ENCODE measurements at regions not wholly inside any gene's neighbourhood (a gene's known extent, or its start where the extent isn't known, plus 50 kb on each side); places are given as distances from the start of the nearest gene placed in this dataset.

DNA sequence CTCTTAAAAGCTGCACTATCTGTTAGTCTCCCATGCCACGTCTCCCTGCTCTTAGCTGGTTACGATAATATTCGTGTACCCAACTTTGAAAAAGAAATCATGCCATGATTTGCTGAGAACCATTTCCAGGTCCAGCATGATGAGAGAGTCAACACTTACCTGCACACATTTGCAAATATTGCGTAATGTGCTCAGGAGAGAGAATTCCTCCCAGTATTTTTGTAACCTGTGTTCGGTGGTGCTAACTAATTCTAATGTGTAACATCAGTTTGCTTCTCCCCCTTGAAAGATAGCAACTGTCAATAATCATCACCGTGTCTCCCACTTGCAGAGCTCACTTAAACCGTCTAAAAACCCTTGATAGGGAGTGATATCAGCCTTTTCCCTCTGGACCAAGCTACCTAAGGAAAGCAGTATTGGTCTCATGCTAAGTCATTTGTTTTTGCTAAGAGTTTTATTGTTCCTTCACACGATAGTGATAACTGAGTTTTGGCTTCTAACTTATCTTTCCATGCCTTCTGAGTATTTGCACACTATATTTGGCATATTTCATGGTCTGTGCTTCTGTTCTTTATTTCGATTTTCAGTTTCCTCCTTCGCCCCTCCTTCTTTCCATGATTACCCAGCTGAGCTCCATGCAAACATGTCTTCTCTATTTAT is 61.1 kb upstream of the IRF2BP2 start (continued):
- TF ChIP-seq, protein P1, sequence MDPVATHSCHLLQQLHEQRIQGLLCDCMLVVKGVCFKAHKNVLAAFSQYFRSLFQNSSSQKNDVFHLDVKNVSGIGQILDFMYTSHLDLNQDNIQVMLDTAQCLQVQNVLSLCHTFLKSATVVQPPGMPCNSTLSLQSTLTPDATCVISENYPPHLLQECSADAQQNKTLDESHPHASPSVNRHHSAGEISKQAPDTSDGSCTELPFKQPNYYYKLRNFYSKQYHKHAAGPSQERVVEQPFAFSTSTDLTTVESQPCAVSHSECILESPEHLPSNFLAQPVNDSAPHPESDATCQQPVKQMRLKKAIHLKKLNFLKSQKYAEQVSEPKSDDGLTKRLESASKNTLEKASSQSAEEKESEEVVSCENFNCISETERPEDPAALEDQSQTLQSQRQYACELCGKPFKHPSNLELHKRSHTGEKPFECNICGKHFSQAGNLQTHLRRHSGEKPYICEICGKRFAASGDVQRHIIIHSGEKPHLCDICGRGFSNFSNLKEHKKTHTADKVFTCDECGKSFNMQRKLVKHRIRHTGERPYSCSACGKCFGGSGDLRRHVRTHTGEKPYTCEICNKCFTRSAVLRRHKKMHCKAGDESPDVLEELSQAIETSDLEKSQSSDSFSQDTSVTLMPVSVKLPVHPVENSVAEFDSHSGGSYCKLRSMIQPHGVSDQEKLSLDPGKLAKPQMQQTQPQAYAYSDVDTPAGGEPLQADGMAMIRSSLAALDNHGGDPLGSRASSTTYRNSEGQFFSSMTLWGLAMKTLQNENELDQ (CRISPR knock-in tag; IDR thresholded peaks at IDR 0.05; ENCODE audit: borderline replicate concordance) = no peak
- TF ChIP-seq RAD21 (CRISPR knock-in tag; IDR thresholded peaks at IDR 0.05) (no peak), ZFP41 (CRISPR knock-in tag; IDR thresholded peaks at IDR 0.05; ENCODE audit: borderline replicate concordance) (no peak), MZF1 (CRISPR knock-in tag; IDR thresholded peaks at IDR 0.05; ENCODE audit: borderline replicate concordance) (no peak), MYNN (CRISPR knock-in tag; IDR thresholded peaks at IDR 0.05; ENCODE audit: low read depth) (no peak), ZNF432 (CRISPR knock-in tag; IDR thresholded peaks at IDR 0.05; ENCODE audit: borderline replicate concordance) (no peak), DPF2 (CRISPR knock-in tag; IDR thresholded peaks at IDR 0.05; ENCODE audit: borderline replicate concordance, low read depth) (no peak), ZNF7 (CRISPR knock-in tag; IDR thresholded peaks at IDR 0.05) (no peak), SOX6 (IDR thresholded peaks at IDR 0.05) (no peak), SOX6 (CRISPR knock-in tag; IDR thresholded peaks at IDR 0.05) (0 out of 2 replicates have a peak, but pooled peaks have one; percentile 46), FOSL2 (CRISPR knock-in tag; IDR thresholded peaks at IDR 0.05) (0 out of 2 replicates have a peak, but pooled peaks have one; percentile 21), EP300 (IDR thresholded peaks at IDR 0.05; ENCODE audit: low read depth in 2 of 2, low read length in 2 of 2) (0 out of 4 replicates have a peak, but pooled peaks of 1 of the 2 experiments have one; percentile 21), EP300 (CRISPR knock-in tag; IDR thresholded peaks at IDR 0.05; ENCODE audit: borderline replicate concordance) (no peak), ELF3 (CRISPR knock-in tag; IDR thresholded peaks at IDR 0.05) (0 out of 2 replicates have a peak, but pooled peaks have one; percentile 23), WIZ (CRISPR knock-in tag; IDR thresholded peaks at IDR 0.05) (no peak), FOXA1 (IDR thresholded peaks at IDR 0.05) (no peak), FOXA1 (CRISPR knock-in tag; IDR thresholded peaks at IDR 0.05) (peak; percentile 62; the same call in 1 of the 2 replicates), THAP11 (CRISPR knock-in tag; IDR thresholded peaks at IDR 0.05) (peak; percentile 64), CCAR2 (optimal IDR thresholded peaks at IDR 0.05; ENCODE audit: low read depth, low read length) (no peak), MEIS2 (CRISPR knock-in tag; IDR thresholded peaks at IDR 0.05) (no peak)
- TF ChIP-seq, protein P2, sequence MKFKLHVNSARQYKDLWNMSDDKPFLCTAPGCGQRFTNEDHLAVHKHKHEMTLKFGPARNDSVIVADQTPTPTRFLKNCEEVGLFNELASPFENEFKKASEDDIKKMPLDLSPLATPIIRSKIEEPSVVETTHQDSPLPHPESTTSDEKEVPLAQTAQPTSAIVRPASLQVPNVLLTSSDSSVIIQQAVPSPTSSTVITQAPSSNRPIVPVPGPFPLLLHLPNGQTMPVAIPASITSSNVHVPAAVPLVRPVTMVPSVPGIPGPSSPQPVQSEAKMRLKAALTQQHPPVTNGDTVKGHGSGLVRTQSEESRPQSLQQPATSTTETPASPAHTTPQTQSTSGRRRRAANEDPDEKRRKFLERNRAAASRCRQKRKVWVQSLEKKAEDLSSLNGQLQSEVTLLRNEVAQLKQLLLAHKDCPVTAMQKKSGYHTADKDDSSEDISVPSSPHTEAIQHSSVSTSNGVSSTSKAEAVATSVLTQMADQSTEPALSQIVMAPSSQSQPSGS (CRISPR knock-in tag; IDR thresholded peaks at IDR 0.05) = peak; percentile 56; the same call in 1 of the 2 replicates
- TF ChIP-seq, protein P3, sequence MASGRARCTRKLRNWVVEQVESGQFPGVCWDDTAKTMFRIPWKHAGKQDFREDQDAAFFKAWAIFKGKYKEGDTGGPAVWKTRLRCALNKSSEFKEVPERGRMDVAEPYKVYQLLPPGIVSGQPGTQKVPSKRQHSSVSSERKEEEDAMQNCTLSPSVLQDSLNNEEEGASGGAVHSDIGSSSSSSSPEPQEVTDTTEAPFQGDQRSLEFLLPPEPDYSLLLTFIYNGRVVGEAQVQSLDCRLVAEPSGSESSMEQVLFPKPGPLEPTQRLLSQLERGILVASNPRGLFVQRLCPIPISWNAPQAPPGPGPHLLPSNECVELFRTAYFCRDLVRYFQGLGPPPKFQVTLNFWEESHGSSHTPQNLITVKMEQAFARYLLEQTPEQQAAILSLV (CRISPR knock-in tag; IDR thresholded peaks at IDR 0.05; ENCODE audit: borderline replicate concordance) = no peak
